ENCODE measurements at regions not wholly inside any gene's neighbourhood (a gene's known extent, or its start where the extent isn't known, plus 50 kb on each side); places are given as distances from the start of the nearest gene placed in this dataset.

DNA sequence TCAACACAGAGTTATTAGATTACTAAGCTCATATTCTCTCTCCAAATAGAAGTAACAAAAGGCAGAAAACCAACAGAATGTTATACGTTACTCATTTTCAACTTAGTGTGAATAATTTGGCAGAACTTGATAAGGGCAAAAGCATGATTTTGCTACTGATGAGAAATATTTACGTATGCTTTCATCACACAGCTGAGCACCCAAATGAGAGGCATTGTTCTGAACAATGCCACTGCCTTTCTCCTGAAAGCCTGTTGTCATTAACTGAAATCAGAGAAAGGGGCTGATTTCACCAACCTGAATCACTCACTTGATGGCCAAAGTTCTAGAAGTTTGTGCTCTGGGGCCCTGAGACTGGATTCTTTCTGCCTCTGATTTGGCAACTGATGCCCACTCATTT is 367.5 kb upstream of the PTGER4 start:
- H2AFZ ChIP-seq (ENCODE audit: low read depth, low read length), result no peak overlapping the region
- H3K4me3 ChIP-seq (ENCODE audit: low read length), result no peak overlapping the region
- no peaks in the 10 kb centered on the region for H3K9me3 ChIP-seq (ENCODE audit: insufficient read depth, low read length)
- no peak overlapping the region for H3K9ac ChIP-seq (ENCODE audit: low read length)
- no peaks in the 10 kb centered on the region for H3K27me3 ChIP-seq (ENCODE audit: low read depth, low read length)
- TF ChIP-seq EZH2phosphoT487 (IDR thresholded peaks at IDR 0.05; ENCODE audit: low read depth), result no peak
- TF ChIP-seq, protein P1, sequence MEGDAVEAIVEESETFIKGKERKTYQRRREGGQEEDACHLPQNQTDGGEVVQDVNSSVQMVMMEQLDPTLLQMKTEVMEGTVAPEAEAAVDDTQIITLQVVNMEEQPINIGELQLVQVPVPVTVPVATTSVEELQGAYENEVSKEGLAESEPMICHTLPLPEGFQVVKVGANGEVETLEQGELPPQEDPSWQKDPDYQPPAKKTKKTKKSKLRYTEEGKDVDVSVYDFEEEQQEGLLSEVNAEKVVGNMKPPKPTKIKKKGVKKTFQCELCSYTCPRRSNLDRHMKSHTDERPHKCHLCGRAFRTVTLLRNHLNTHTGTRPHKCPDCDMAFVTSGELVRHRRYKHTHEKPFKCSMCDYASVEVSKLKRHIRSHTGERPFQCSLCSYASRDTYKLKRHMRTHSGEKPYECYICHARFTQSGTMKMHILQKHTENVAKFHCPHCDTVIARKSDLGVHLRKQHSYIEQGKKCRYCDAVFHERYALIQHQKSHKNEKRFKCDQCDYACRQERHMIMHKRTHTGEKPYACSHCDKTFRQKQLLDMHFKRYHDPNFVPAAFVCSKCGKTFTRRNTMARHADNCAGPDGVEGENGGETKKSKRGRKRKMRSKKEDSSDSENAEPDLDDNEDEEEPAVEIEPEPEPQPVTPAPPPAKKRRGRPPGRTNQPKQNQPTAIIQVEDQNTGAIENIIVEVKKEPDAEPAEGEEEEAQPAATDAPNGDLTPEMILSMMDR (IDR thresholded peaks at IDR 0.05; ENCODE audit: low read depth, low read length), result no peak
- H3K36me3 ChIP-seq (replicated peaks; ENCODE audit: low read depth, low read length), result no peaks in the 10 kb centered on the region
- no peak overlapping the region for H3K27ac ChIP-seq (ENCODE audit: low read length)
- no peaks in the 10 kb centered on the region for H4K20me1 ChIP-seq (ENCODE audit: insufficient read depth, low read length)
- H3K79me2 ChIP-seq (ENCODE audit: low read length), result no peaks in the 10 kb centered on the region
- no peak overlapping the region for H3K4me2 ChIP-seq (ENCODE audit: low read length)
- H3K4me1 ChIP-seq (ENCODE audit: low read length), result peaks cover 8% of the 10 kb centered on the region

DNA sequence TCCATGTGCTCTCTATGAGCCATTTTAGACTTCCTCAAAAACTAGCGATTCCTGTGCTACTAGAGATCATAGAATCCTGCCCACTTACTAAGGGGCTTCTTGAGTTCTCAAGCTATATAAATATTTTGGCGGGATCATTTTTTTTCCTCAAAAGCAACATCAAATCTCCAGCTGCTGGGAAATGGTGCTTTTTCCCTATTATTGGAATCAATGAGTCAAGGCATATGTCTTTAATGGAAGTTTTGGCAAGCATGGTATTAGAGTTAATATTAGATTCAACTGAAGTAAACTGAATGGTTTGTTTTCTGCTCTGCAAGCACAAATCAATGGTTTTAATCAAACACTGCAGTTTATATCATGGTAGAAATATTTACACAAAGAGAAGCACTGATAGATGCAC is 369.9 kb upstream of the PTGER4 start:
- no peak overlapping the region for H3K9ac ChIP-seq (ENCODE audit: low read length)
- no peaks in the 10 kb centered on the region for H3K9me3 ChIP-seq (ENCODE audit: insufficient read depth, low read length)
- H3K4me1 ChIP-seq (ENCODE audit: low read length), result peaks cover 8% of the 10 kb centered on the region
- H2AFZ ChIP-seq (ENCODE audit: low read depth, low read length), result no peak overlapping the region
- H3K27me3 ChIP-seq (ENCODE audit: low read depth, low read length), result no peaks in the 10 kb centered on the region
- TF ChIP-seq EZH2phosphoT487 (IDR thresholded peaks at IDR 0.05; ENCODE audit: low read depth), result no peak
- TF ChIP-seq, protein P1 (IDR thresholded peaks at IDR 0.05; ENCODE audit: low read depth, low read length), result no peak
- no peak overlapping the region for H3K27ac ChIP-seq (ENCODE audit: low read length)
- H3K79me2 ChIP-seq (ENCODE audit: low read length), result no peaks in the 10 kb centered on the region
- H3K36me3 ChIP-seq (replicated peaks; ENCODE audit: low read depth, low read length), result no peaks in the 10 kb centered on the region
- H3K4me2 ChIP-seq (ENCODE audit: low read length), result no peak overlapping the region
- no peaks in the 10 kb centered on the region for H4K20me1 ChIP-seq (ENCODE audit: insufficient read depth, low read length)
- no peak overlapping the region for H3K4me3 ChIP-seq (ENCODE audit: low read length)

DNA sequence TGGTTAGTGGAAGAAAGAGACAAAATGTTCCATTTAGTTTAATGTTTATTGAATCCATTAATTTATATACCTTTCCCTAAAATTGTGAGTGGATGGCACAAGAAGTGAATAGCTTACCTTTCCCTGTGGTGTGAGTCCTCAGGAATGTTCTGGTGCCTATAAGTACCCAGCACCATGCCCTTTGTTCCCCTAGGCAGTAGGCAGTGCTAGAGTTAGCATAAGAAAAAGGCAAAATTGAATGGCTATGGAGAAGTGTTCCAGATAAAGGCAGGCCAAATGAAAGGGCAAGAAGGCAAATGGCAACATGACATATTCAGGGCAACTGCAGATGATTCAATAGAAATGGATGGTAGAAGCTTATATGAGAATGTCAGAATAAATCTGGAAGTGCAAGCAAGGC is 370.8 kb upstream of the PTGER4 start:
- Histone ChIP-seq H3K27me3 (ENCODE audit: low read depth, low read length) (no peaks in the 10 kb centered on the region), H4K20me1 (ENCODE audit: insufficient read depth, low read length) (no peaks in the 10 kb centered on the region), H3K4me1 (ENCODE audit: low read length) (peaks cover 8% of the 10 kb centered on the region), H3K9ac (ENCODE audit: low read length) (no peak overlapping the region), H3K4me3 (ENCODE audit: low read length) (no peak overlapping the region), H3K79me2 (ENCODE audit: low read length) (no peaks in the 10 kb centered on the region), H3K36me3 (replicated peaks; ENCODE audit: low read depth, low read length) (no peaks in the 10 kb centered on the region), H3K27ac (ENCODE audit: low read length) (no peak overlapping the region), H3K9me3 (ENCODE audit: insufficient read depth, low read length) (no peaks in the 10 kb centered on the region), H2AFZ (ENCODE audit: low read depth, low read length) (no peak overlapping the region), H3K4me2 (ENCODE audit: low read length) (no peak overlapping the region)
- TF ChIP-seq EZH2phosphoT487 (IDR thresholded peaks at IDR 0.05; ENCODE audit: low read depth), result no peak
- TF ChIP-seq, protein P1 (IDR thresholded peaks at IDR 0.05; ENCODE audit: low read depth, low read length), result no peak

DNA sequence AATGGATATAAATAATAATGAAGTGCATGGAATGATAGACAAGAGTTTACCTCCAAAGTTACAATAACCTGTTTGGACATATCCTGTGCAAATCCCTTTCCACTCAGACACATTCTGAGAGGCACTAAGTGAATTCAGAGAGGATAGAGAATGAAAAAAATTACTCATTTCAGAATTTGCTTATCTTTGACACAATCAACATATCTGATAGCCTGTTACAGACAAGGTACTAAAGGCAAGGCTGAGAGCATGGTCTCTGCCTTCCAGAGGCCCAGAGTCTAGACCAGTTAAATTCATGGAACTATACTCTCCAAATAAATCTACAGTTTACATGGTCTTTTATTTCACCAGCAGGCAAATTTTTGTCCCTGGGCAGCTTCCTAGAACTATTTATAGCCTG is 371.8 kb upstream of the PTGER4 start:
- H3K79me2 ChIP-seq (ENCODE audit: low read length), result no peaks in the 10 kb centered on the region
- no peak overlapping the region for H3K27ac ChIP-seq (ENCODE audit: low read length)
- H3K27me3 ChIP-seq (ENCODE audit: low read depth, low read length), result no peaks in the 10 kb centered on the region
- H3K4me2 ChIP-seq (ENCODE audit: low read length), result no peak overlapping the region
- TF ChIP-seq EZH2phosphoT487 (IDR thresholded peaks at IDR 0.05; ENCODE audit: low read depth), result no peak
- TF ChIP-seq, protein P1 (IDR thresholded peaks at IDR 0.05; ENCODE audit: low read depth, low read length), result no peak
- no peak overlapping the region for H2AFZ ChIP-seq (ENCODE audit: low read depth, low read length)
- no peaks in the 10 kb centered on the region for H3K36me3 ChIP-seq (replicated peaks; ENCODE audit: low read depth, low read length)
- H4K20me1 ChIP-seq (ENCODE audit: insufficient read depth, low read length), result no peaks in the 10 kb centered on the region
- no peak overlapping the region for H3K9ac ChIP-seq (ENCODE audit: low read length)
- H3K9me3 ChIP-seq (ENCODE audit: insufficient read depth, low read length), result no peaks in the 10 kb centered on the region
- no peak overlapping the region for H3K4me3 ChIP-seq (ENCODE audit: low read length)
- peaks cover 8% of the 10 kb centered on the region for H3K4me1 ChIP-seq (ENCODE audit: low read length)

Measured in OCI-LY3 (cell line).